Thoracic aorta (tissue), 2 donors: ENCODE measurements at regions not wholly inside any gene's neighbourhood (a gene's known extent, or its start where the extent isn't known, plus 50 kb on each side); places are given as distances from the start of the nearest gene placed in this dataset.

Experiments used
- ATAC-seq: fragments of 150-250 bp; one replicate; pipeline ENCODE4 v1.8.0; 2017; ENCODE audit warnings: low read depth; ENCODE audit not compliant: insufficient number of reproducible peaks, low FRiP score
- DNase-seq: peaks from one replicate; pipeline ENCODE4 v3.0.0-alpha.2; 2020; ENCODE audit warnings: low spot score
- H3K27ac ChIP-seq, 2 donors: fragments of 200-600 bp; sonication (generic); 1 replicate in 1 of 2; 2 replicates in 1 of 2; pipeline ENCODE4 v1.5.1; 2016; ENCODE audit warnings: mild to moderate bottlenecking in 2 of 2, moderate library complexity in 2 of 2
- H3K27me3 ChIP-seq: fragments of 200-600 bp; sonication (generic); replicated peaks from 2 replicates; pipeline ENCODE4 v1.6.0; 2016; ENCODE audit warnings: mild to moderate bottlenecking; ENCODE audit not compliant: insufficient read depth
- H3K36me3 ChIP-seq: fragments of 200-600 bp; sonication (generic); one replicate; pipeline ENCODE4 v1.5.1; 2016
- H3K4me1 ChIP-seq, 2 donors: fragments of 200-600 bp; sonication (generic); 1 replicate in 1 of 2; 2 replicates in 1 of 2; pipeline versions ENCODE4 v1.5.1 to v1.6.0; 2016; ENCODE audit warnings: low read depth in 2 of 2, mild to moderate bottlenecking in 1 of 2; ENCODE audit not compliant: control insufficient read depth in 1 of 2
- H3K4me3 ChIP-seq: fragments of 200-600 bp; sonication (generic); 2 replicates; pipeline ENCODE4 v1.5.1; 2016; ENCODE audit warnings: mild to moderate bottlenecking
- H3K9me3 ChIP-seq: fragments of 200-600 bp; sonication (generic); 2 replicates; pipeline ENCODE4 v1.5.1; 2016
- TF ChIP-seq, protein P1 (sequence below): fragments of 200-600 bp; sonication (generic); IDR thresholded peaks from one replicate; pipeline ENCODE4 v1.5.1; 2019; ENCODE audit warnings: antibody characterized with exemption

GRCh38 chr6:20024316-20024673, 187.1 kb downstream of the ID4 start:
- no peaks in the 10 kb centered on the region for H3K27me3 ChIP-seq
- DNase-seq (no peak), ATAC-seq (no peak)
- no peak overlapping the region for H3K27ac ChIP-seq
- H3K9me3 ChIP-seq, result no peaks in the 10 kb centered on the region
- peak overlapping the region; percentile 36 for H3K4me3 ChIP-seq
- H3K4me1 ChIP-seq, result no peaks in the 10 kb centered on the region
- no peaks in the 10 kb centered on the region for H3K36me3 ChIP-seq
- TF ChIP-seq, protein P1, sequence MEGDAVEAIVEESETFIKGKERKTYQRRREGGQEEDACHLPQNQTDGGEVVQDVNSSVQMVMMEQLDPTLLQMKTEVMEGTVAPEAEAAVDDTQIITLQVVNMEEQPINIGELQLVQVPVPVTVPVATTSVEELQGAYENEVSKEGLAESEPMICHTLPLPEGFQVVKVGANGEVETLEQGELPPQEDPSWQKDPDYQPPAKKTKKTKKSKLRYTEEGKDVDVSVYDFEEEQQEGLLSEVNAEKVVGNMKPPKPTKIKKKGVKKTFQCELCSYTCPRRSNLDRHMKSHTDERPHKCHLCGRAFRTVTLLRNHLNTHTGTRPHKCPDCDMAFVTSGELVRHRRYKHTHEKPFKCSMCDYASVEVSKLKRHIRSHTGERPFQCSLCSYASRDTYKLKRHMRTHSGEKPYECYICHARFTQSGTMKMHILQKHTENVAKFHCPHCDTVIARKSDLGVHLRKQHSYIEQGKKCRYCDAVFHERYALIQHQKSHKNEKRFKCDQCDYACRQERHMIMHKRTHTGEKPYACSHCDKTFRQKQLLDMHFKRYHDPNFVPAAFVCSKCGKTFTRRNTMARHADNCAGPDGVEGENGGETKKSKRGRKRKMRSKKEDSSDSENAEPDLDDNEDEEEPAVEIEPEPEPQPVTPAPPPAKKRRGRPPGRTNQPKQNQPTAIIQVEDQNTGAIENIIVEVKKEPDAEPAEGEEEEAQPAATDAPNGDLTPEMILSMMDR, result no peak

- Histone ChIP-seq H3K4me1 (no peaks in the 10 kb centered on the region), H3K27me3 (no peaks in the 10 kb centered on the region), H3K9me3 (no peaks in the 10 kb centered on the region), H3K36me3 (no peaks in the 10 kb centered on the region), H3K4me3 (no peak overlapping the region), H3K27ac (no peak overlapping the region)
- TF ChIP-seq, protein P1, result no peak
- ATAC-seq, result no peak
- DNase-seq, result no peak
Measured at GRCh38 chr6:20024978-20025377, 187.3 kb downstream of the MBOAT1 start.

DNA sequence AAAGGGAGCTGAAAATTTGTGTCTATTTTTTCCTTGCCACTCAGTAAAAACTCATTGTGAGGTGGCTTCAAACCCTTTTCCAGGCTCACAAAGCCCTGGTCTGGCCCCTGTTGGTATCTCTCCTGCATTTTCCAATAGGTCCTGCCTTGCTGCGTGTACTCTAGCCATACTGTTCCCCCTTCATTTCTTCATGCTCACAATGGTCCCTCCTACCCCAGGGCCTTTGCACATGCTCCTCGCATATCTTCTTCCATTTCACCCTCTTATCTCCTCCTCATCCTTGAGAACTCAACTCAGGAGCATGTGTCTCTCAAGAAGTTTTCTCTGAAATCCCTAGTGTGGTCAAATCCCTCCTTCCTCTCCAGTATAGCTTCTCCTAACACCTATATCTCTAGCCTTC, 186.6 kb downstream of the MBOAT1 start:
- Histone ChIP-seq H3K27me3 (no peaks in the 10 kb centered on the region), H3K27ac (no peak overlapping the region)

DNA sequence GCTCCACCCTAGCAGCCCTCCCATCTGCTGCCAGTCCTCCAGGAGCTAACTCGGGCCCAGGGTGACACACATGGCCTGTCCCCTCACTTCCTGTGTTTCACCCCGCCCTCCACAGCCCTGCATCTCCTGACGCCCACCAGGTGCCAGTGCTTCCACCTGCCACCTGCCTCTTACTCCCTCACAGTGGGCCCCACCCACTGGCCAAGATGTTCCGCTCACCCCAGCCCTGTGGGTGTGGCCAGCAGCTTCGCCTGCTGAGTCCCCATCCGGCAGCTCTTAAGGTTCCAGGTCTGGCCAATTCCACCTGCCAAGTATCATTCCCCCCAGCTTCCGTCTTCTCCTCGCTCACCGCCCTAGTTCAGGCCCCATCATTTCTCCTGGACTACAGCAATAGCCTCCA, 184.1 kb downstream of the MBOAT1 start:
- DNase-seq (no peak), ATAC-seq (no peak)
- H3K9me3 ChIP-seq, result no peaks in the 10 kb centered on the region
- no peaks in the 10 kb centered on the region for H3K4me1 ChIP-seq
- H3K36me3 ChIP-seq, result no peaks in the 10 kb centered on the region
- no peak overlapping the region for H3K4me3 ChIP-seq
- TF ChIP-seq, protein P1, result no peak
- H3K27ac ChIP-seq, result no peak overlapping the region
- no peaks in the 10 kb centered on the region for H3K27me3 ChIP-seq

More for the DNA sequence above, 186.6 kb downstream of the MBOAT1 start:
- no peaks in the 10 kb centered on the region for H3K4me1 ChIP-seq
- no peaks in the 10 kb centered on the region for H3K36me3 ChIP-seq
- no peak for ATAC-seq
- no peaks in the 10 kb centered on the region for H3K9me3 ChIP-seq
- no peak overlapping the region for H3K4me3 ChIP-seq
- DNase-seq, result no peak
- TF ChIP-seq, protein P1, result no peak

GRCh38 chr6:20028562-20028961, 183.7 kb downstream of the MBOAT1 start:
- Histone ChIP-seq H3K4me1 (no peaks in the 10 kb centered on the region), H3K27ac (no peak overlapping the region), H3K4me3 (no peak overlapping the region), H3K36me3 (no peaks in the 10 kb centered on the region), H3K9me3 (no peaks in the 10 kb centered on the region), H3K27me3 (no peaks in the 10 kb centered on the region)
- ATAC-seq (no peak), DNase-seq (no peak)
- TF ChIP-seq, protein P1, result no peak
